GM23248 (cell line): ENCODE measurements at regions not wholly inside any gene's neighbourhood (a gene's known extent, or its start where the extent isn't known, plus 50 kb on each side); places are given as distances from the start of the nearest gene placed in this dataset.
"Not testable (repeated sequence)": the region's sequence is repeated elsewhere in the genome, so short reads cannot be mapped to it uniquely, and the experiment has no call there.

Source experiments
- DNase-seq: peaks from one replicate; pipeline ENCODE4 v3.0.0-alpha.2; 2015
- H2AFZ ChIP-seq: fragments of 200-600 bp; sonication (generic); 2 replicates; pipeline ENCODE4 v1.6.1; 2016; ENCODE audit warnings: antibody characterized with exemption
- H3F3A ChIP-seq: fragments of 200-600 bp; sonication (generic); 2 replicates; pipeline ENCODE4 v1.6.1; 2016; ENCODE audit warnings: mild to moderate bottlenecking, antibody characterized with exemption, mixed run types; ENCODE audit not compliant: insufficient read depth
- H3K27ac ChIP-seq: fragments of 200-600 bp; sonication (generic); 2 replicates; pipeline ENCODE4 v1.5.1; 2016; ENCODE audit warnings: mild to moderate bottlenecking
- H3K27me3 ChIP-seq: fragments of 200-600 bp; sonication (generic); replicated peaks from 2 replicates; pipeline ENCODE4 v1.6.1; 2016; ENCODE audit warnings: mild to moderate bottlenecking; ENCODE audit not compliant: insufficient read depth
- H3K36me3 ChIP-seq: fragments of 200-600 bp; sonication (generic); 2 replicates; pipeline ENCODE4 v1.6.1; 2016; ENCODE audit warnings: low read depth, mild to moderate bottlenecking
- H3K4me1 ChIP-seq: fragments of 200-600 bp; sonication (generic); 2 replicates; pipeline ENCODE4 v1.6.1; 2016; ENCODE audit warnings: mild to moderate bottlenecking; ENCODE audit not compliant: insufficient read depth
- H3K4me2 ChIP-seq: fragments of 200-600 bp; sonication (generic); one replicate; pipeline ENCODE4 v1.6.1; 2016; ENCODE audit warnings: mild to moderate bottlenecking; ENCODE audit not compliant: unreplicated experiment
- H3K4me3 ChIP-seq: fragments of 200-600 bp; sonication (generic); 2 replicates; pipeline ENCODE4 v1.5.1; 2016; ENCODE audit warnings: mild to moderate bottlenecking
- H3K79me2 ChIP-seq: fragments of 200-600 bp; sonication (generic); 2 replicates; pipeline ENCODE4 v1.6.1; 2016; ENCODE audit warnings: mild to moderate bottlenecking; ENCODE audit not compliant: insufficient read depth
- H3K9ac ChIP-seq: fragments of 200-600 bp; sonication (generic); 2 replicates; pipeline ENCODE4 v1.6.1; 2016; ENCODE audit warnings: mild to moderate bottlenecking
- H3K9me2 ChIP-seq: fragments of 200-600 bp; sonication (generic); 2 replicates; pipeline ENCODE4 v1.6.1; 2016; ENCODE audit warnings: mixed run types, mild to moderate bottlenecking, moderate library complexity; ENCODE audit not compliant: insufficient read depth
- H3K9me3 ChIP-seq: fragments of 200-600 bp; sonication (generic); one replicate; pipeline ENCODE4 v1.6.1; 2017; ENCODE audit warnings: low read depth
- H4K20me1 ChIP-seq: fragments of 200-600 bp; sonication (generic); 2 replicates; pipeline ENCODE4 v1.6.0; 2016; ENCODE audit not compliant: insufficient read depth
- EZH2 ChIP-seq: fragments of 200-600 bp; sonication (generic); IDR thresholded peaks from 2 replicates; pipeline ENCODE4 v1.6.1; 2018; ENCODE audit warnings: antibody characterized with exemption, mild to moderate bottlenecking; ENCODE audit not compliant: insufficient read depth, poor library complexity, severe bottlenecking
- EZH2phosphoT487 ChIP-seq: fragments of 200-600 bp; sonication (generic); IDR thresholded peaks from 2 replicates; pipeline ENCODE4 v1.6.1; 2018; ENCODE audit warnings: antibody characterized with exemption, moderate library complexity, mild to moderate bottlenecking, low read depth; ENCODE audit not compliant: insufficient read depth
- WGBS, 2 experiments: methylation state at CpG; one replicate each; pipeline ENCODE4 v1.1.6; 2015 to 2017; ENCODE audit warnings: low lambda C conversion rate in 2 of 2, low coverage in 1 of 2; ENCODE audit errors: missing lambda C conversion rate in 2 of 2; 5-methylcytosine and 5-hydroxymethylcytosine counted together
- in situ Hi-C: fragments of 300-500 bp; cut with MboI; formaldehyde crosslinking; loops from 2 replicates; pipeline ENCODE4 v1.15.0; 2020

DNA sequence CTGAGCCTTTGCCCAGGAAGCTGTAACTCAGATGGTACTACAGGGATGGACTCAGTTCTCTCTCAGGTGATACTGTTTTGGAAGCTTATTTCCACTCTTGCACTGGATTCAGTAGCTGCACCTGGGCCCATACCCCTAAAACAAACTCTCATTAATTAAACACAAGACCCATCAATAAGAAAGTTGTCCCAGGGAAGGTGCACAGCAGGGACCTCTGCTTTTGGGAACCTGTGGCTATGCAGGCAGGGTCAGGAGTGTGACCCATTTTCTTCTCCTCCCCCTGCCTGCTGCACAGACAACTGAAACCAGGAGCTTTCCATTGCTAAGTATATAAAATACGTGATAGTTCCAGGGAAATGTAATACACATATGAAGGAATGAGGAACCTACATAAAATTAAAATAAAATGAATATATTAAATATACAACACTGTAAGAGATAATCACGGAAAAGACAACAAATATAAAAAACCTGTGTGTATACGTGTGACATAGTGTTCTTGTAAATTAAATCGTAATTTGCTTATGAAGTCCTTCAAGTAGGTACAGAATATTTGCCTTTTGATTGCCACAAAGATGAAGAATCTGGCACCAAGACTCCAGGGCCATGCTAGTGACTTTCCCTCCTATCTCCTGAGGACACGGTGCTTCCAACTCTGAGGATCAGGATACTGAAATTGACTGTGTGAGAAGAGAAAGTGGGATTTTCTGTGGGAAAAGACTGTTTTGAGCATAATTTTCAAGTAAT, 101.6 kb upstream of the GOLGA6L6 start:
- H4K20me1 ChIP-seq: no peaks in the 10 kb centered on the region
- in situ Hi-C loops: no loop called here
- TF ChIP-seq EZH2: no peak
- no peak for TF ChIP-seq EZH2phosphoT487

DNA sequence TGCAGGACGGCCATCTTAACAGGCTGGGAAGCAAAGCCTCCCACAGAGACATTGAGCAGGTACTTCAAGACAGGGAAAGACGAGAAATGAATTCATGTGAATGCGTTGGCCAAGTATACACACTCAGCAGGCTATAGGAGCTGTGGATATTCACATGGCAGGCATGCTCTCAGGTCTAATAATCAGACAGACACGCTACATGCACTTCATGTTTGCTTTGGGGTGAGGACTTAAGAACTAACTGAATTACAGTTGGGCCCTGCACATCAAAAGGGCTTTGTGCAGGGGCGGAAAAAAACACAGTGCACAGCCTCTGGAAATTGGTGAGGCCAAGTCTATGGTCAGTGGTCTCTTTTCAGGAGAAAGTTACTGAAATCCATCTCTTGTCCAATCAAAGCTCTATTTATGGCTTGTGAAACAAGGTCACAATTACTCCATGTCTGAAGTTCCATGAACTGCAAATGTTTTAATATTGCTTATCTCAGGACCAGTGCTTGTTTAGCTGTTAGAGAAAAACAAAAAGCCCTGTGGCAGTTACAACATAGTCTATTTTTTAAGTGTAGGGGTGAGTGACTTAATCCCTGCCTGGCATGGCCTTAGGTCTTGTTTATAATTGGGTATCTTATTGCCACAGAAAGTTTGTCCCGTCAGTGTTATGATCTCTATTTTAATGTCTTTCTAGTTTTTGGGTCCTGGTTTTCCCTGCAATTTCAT, 100.6 kb upstream of the GOLGA6L6 start:
- H3K27ac ChIP-seq: no peak overlapping the region
- H3K36me3 ChIP-seq: no peaks in the 10 kb centered on the region
- H4K20me1 ChIP-seq: no peaks in the 10 kb centered on the region
- H3K9ac ChIP-seq: no peak overlapping the region
- no peak overlapping the region for H3K4me2 ChIP-seq
- H3K9me3 ChIP-seq: no peaks in the 10 kb centered on the region
- in situ Hi-C loops: no loop called here
- no peaks in the 10 kb centered on the region for H3K9me2 ChIP-seq
- H3K79me2 ChIP-seq: no peaks in the 10 kb centered on the region
- no peak overlapping the region for H3K4me3 ChIP-seq
- H3K27me3 ChIP-seq: no peaks in the 10 kb centered on the region
- no peak overlapping the region for H2AFZ ChIP-seq
- no peak for TF ChIP-seq EZH2
- no peak for TF ChIP-seq EZH2phosphoT487
- H3F3A ChIP-seq: no peaks in the 10 kb centered on the region
- WGBS, 2 experiments: 8 to 11% methylated on average over 6 of the region's 6 CpGs
- H3K4me1 ChIP-seq: no peaks in the 10 kb centered on the region
- DNase-seq: no peak

More for the DNA sequence above, 101.6 kb upstream of the GOLGA6L6 start:
- no peaks in the 10 kb centered on the region for H3K4me1 ChIP-seq
- no peak overlapping the region for H3K9ac ChIP-seq
- 13 to 16% methylated on average over 5 of the region's 5 CpGs for WGBS, 2 experiments
- H3F3A ChIP-seq: no peaks in the 10 kb centered on the region
- no peaks in the 10 kb centered on the region for H3K27me3 ChIP-seq
- no peak overlapping the region for H2AFZ ChIP-seq
- H3K79me2 ChIP-seq: no peaks in the 10 kb centered on the region
- no peak for DNase-seq
- H3K4me2 ChIP-seq: no peak overlapping the region
- no peak overlapping the region for H3K27ac ChIP-seq
- no peaks in the 10 kb centered on the region for H3K9me3 ChIP-seq
- no peaks in the 10 kb centered on the region for H3K36me3 ChIP-seq
- H3K4me3 ChIP-seq: no peak overlapping the region
- H3K9me2 ChIP-seq: no peaks in the 10 kb centered on the region

- H3K4me2 ChIP-seq, H3F3A ChIP-seq, H3K4me3 ChIP-seq, H3K79me2 ChIP-seq, H3K27ac ChIP-seq, H3K27me3 ChIP-seq, H3K9me2 ChIP-seq, H3K36me3 ChIP-seq, H3K9ac ChIP-seq, H4K20me1 ChIP-seq, H2AFZ ChIP-seq, H3K9me3 ChIP-seq, in situ Hi-C loops, H3K4me1 ChIP-seq, DNase-seq: not testable (repeated sequence)
- 0% methylated on average over 1 to 2 of the region's 5 CpGs for whole genome bisulfite sequencing, 2 experiments
These were observed 98.8 kb upstream of the GOLGA6L6 start for GRCh38 chr15:20640427-20640826.

GRCh38 chr15:20639224-20639623, 97.6 kb upstream of the GOLGA6L6 start:
- no CpG with 5 or more reads among the region's 5 CpGs for WGBS, 2 experiments

DNA sequence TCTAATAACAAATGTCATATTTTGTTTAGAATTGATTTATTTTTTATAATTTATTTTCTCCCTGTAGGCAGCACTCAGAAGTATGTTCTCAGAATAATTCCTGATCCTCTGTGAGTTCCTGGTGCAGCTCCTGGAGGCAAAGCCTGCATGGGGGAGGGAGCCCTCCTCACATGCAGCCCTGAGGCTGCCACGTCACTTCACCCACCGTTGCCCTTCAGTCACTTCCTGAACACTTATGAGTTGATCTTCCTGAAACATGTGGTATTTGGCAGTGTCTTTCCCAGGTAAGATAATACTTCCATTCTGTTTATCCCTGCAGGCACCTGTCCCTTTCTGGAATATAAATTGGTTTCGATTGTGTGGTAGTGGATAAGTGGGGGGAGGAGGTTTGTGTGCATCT, 95.9 kb upstream of the GOLGA6L6 start:
- H3K9me3 ChIP-seq, H4K20me1 ChIP-seq, H3F3A ChIP-seq, H2AFZ ChIP-seq, H3K9ac ChIP-seq, H3K79me2 ChIP-seq, H3K4me3 ChIP-seq, H3K27ac ChIP-seq, H3K4me2 ChIP-seq, H3K27me3 ChIP-seq, H3K4me1 ChIP-seq, DNase-seq, in situ Hi-C loops, H3K36me3 ChIP-seq, H3K9me2 ChIP-seq: not testable (repeated sequence)
- WGBS, 2 experiments: 7 to 21% methylated on average over 2 of the region's 3 CpGs

More at GRCh38 chr15:20639224-20639623, 97.6 kb upstream of the GOLGA6L6 start:
- H3K4me1 ChIP-seq, H3F3A ChIP-seq, H2AFZ ChIP-seq, H3K27ac ChIP-seq, H3K9ac ChIP-seq, H3K79me2 ChIP-seq, H3K4me3 ChIP-seq, H3K4me2 ChIP-seq, in situ Hi-C loops, H3K36me3 ChIP-seq, H3K9me2 ChIP-seq, H3K27me3 ChIP-seq, DNase-seq, H4K20me1 ChIP-seq, H3K9me3 ChIP-seq: not testable (repeated sequence)

DNA sequence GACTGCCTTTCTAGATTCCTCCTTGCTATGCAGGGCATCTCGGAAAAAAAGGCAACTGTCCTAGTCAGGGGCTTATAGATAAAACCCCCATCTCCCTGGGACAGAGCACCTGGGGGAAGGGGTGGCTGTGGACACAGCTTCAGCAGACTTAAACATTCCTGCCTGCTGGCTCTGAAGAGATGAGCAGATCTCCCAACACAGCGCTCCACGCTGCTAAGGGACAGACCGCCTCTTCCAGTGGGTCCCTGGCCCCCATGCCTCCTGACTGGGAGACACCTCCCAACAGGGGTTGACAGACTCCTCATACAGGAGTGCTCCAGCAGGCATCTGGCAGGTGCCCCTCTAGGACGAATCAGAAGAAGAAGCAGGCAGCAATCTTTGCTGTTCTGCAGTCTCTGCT, 87.9 kb upstream of the GOLGA6L6 start:
- H3K27me3 ChIP-seq, in situ Hi-C loops, H3K79me2 ChIP-seq, H2AFZ ChIP-seq, H3K9me3 ChIP-seq, H3K36me3 ChIP-seq, H3K9ac ChIP-seq, H3K4me1 ChIP-seq, H3K9me2 ChIP-seq, DNase-seq, H3K4me2 ChIP-seq, H3K4me3 ChIP-seq, H3K27ac ChIP-seq, H4K20me1 ChIP-seq, H3F3A ChIP-seq: not testable (repeated sequence)
- 42 to 64% methylated on average over 3 of the region's 5 CpGs for WGBS, 2 experiments

GRCh38 chr15:20628538-20628937, 86.9 kb upstream of the GOLGA6L6 start:
- H3K36me3 ChIP-seq, H3K4me3 ChIP-seq, H3K27me3 ChIP-seq, H3K9me2 ChIP-seq, H3F3A ChIP-seq, H3K79me2 ChIP-seq, H2AFZ ChIP-seq, H3K9me3 ChIP-seq, H3K27ac ChIP-seq, in situ Hi-C loops, DNase-seq, H3K9ac ChIP-seq, H3K4me2 ChIP-seq, H4K20me1 ChIP-seq, H3K4me1 ChIP-seq: not testable (repeated sequence)
- 30% methylated on average over 2 of the region's 30 CpGs; no CpG with 5 or more reads in 1 of the 2 experiments for WGBS, 2 experiments
